OCI-LY1 (cell line): ENCODE measurements at regions not wholly inside any gene's neighbourhood (a gene's known extent, or its start where the extent isn't known, plus 50 kb on each side); places are given as distances from the start of the nearest gene placed in this dataset.

Experiments
- H2AFZ ChIP-seq: fragments of 200-600 bp; sonication (generic), shearing (Covaris generic); 2 replicates; pipeline ENCODE4 v1.6.0; 2014; ENCODE audit warnings: antibody characterized with exemption, mild to moderate bottlenecking, low read length
- H3F3A ChIP-seq: fragments of 200-600 bp; sonication (generic), shearing (Covaris generic); 2 replicates; pipeline ENCODE4 v1.6.0; 2014; ENCODE audit warnings: mild to moderate bottlenecking, antibody characterized with exemption, low read length, moderate library complexity; ENCODE audit not compliant: insufficient read depth
- H3K27ac ChIP-seq: fragments of 200-600 bp; sonication (generic); 2 replicates; pipeline ENCODE4 v1.5.1; 2014; ENCODE audit warnings: low read length, mixed run types, mild to moderate bottlenecking, low read depth; ENCODE audit not compliant: poor library complexity, severe bottlenecking
- H3K27me3 ChIP-seq: fragments of 200-600 bp; sonication (generic); 2 replicates; pipeline ENCODE4 v1.6.0; 2014; ENCODE audit warnings: antibody characterized with exemption, mild to moderate bottlenecking, low read length, moderate library complexity; ENCODE audit not compliant: insufficient read depth
- H3K36me3 ChIP-seq: fragments of 200-600 bp; sonication (generic); 2 replicates; pipeline ENCODE4 v1.6.1; 2014; ENCODE audit warnings: mild to moderate bottlenecking, antibody characterized with exemption, low read length, moderate library complexity, mixed read lengths; ENCODE audit not compliant: insufficient read depth
- H3K4me1 ChIP-seq: fragments of 200-600 bp; sonication (generic); 2 replicates; pipeline ENCODE4 v1.5.1; 2014; ENCODE audit warnings: mild to moderate bottlenecking, low read length, moderate library complexity; ENCODE audit not compliant: insufficient read depth, severe bottlenecking
- H3K4me2 ChIP-seq: fragments of 200-600 bp; sonication (generic), shearing (Covaris generic); 2 replicates; pipeline ENCODE4 v1.6.1; 2014; ENCODE audit warnings: low read length
- H3K4me3 ChIP-seq: fragments of 200-600 bp; sonication (generic); 2 replicates; pipeline ENCODE4 v1.5.1; 2014; ENCODE audit warnings: low read length, low read depth, mild to moderate bottlenecking, mixed read lengths; ENCODE audit not compliant: poor library complexity, severe bottlenecking
- H3K79me2 ChIP-seq: fragments of 200-600 bp; shearing (Covaris generic); 2 replicates; pipeline ENCODE4 v1.6.1; 2016; ENCODE audit warnings: mixed run types, low read length, mixed read lengths; ENCODE audit not compliant: insufficient read depth
- H3K9ac ChIP-seq: fragments of 200-600 bp; sonication (generic), shearing (Covaris generic); 2 replicates; pipeline ENCODE4 v1.6.1; 2014; ENCODE audit warnings: mild to moderate bottlenecking, low read length, mixed read lengths
- H3K9me2 ChIP-seq: fragments of 200-600 bp; sonication (generic), shearing (Covaris generic); 2 replicates; pipeline ENCODE4 v1.6.1; 2014; ENCODE audit warnings: low read depth, mild to moderate bottlenecking, low read length, mixed read lengths
- H3K9me3 ChIP-seq: fragments of 200-600 bp; shearing (Covaris generic); 2 replicates; pipeline ENCODE4 v1.6.1; 2014; ENCODE audit warnings: low read length, mixed read lengths
- H4K20me1 ChIP-seq: fragments of 200-600 bp; sonication (generic), shearing (Covaris generic); 2 replicates; pipeline ENCODE4 v1.6.0; 2016; ENCODE audit warnings: mild to moderate bottlenecking, low read length; ENCODE audit not compliant: insufficient read depth
- CTCF ChIP-seq: fragments of 200-600 bp; sonication (generic), shearing (Covaris generic); IDR thresholded peaks from 2 replicates; pipeline ENCODE4 v1.5.1; 2017; ENCODE audit warnings: mild to moderate bottlenecking, antibody characterized with exemption, low read length, moderate library complexity, mixed read lengths
- EZH2 ChIP-seq: fragments of 200-600 bp; sonication (generic), shearing (Covaris generic); IDR thresholded peaks from 2 replicates; pipeline ENCODE4 v1.8.0; 2017; ENCODE audit warnings: borderline replicate concordance, mixed run types, mild to moderate bottlenecking, antibody characterized with exemption, low read length, moderate library complexity, mixed read lengths

DNA sequence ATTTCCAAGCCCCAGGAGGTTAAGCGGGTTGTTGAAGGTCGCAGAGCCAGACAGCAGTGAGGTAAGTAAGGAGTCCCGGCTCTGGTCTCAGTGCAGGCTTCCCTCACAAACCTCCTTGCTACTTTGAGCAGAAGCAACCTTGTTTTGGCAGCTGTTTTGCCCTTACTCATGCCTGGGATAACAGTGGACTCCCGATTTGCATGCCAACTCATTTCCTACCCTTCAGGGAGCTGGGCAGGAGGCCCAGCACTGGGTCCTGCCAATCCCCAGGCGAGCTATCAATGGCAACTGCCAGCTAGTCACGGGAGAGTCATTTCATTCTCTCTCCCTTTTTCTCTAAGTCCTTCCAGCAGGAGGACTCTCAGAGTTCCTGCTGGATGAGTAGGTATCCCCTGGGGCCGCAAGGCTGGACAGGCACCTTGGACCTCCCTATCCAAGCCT is 72.0 kb upstream of the KSR1 start:
- Histone ChIP-seq H3K27me3 (no peaks in the 10 kb centered on the region; the same call in 1 of the 2 replicates), H3K9me3 (no peaks in the 10 kb centered on the region), H3K27ac (no peak overlapping the region), H3K9me2 (no peaks in the 10 kb centered on the region), H3K4me2 (no peak overlapping the region), H3K4me3 (no peak overlapping the region), H3K36me3 (no peaks in the 10 kb centered on the region), H3F3A (no peaks in the 10 kb centered on the region), H3K4me1 (no peaks in the 10 kb centered on the region), H2AFZ (no peak overlapping the region), H4K20me1 (no peaks in the 10 kb centered on the region), H3K79me2 (no peaks in the 10 kb centered on the region), H3K9ac (no peak overlapping the region)
- TF ChIP-seq EZH2 (no peak), CTCF (no peak)

- Histone ChIP-seq H3K4me2 (no peak overlapping the region), H3K9ac (no peak overlapping the region)
- TF ChIP-seq CTCF (no peak), EZH2 (no peak)
Measured at GRCh38 chr17:27384726-27385125, 71.5 kb upstream of the KSR1 start.

GRCh38 chr17:27385626-27386025 is 70.6 kb upstream of the KSR1 start:
- Histone ChIP-seq H3K9me3 (no peaks in the 10 kb centered on the region), H3K4me3 (no peak overlapping the region)
- TF ChIP-seq EZH2 (no peak), CTCF (no peak)

More at GRCh38 chr17:27384726-27385125, 71.5 kb upstream of the KSR1 start:
- H2AFZ ChIP-seq, result no peak overlapping the region
- no peaks in the 10 kb centered on the region for H3K9me3 ChIP-seq
- no peaks in the 10 kb centered on the region for H3K36me3 ChIP-seq
- H3K27me3 ChIP-seq, result no peaks in the 10 kb centered on the region; the same call in 1 of the 2 replicates
- no peaks in the 10 kb centered on the region for H3K79me2 ChIP-seq
- H3K9me2 ChIP-seq, result no peaks in the 10 kb centered on the region
- no peak overlapping the region for H3K4me3 ChIP-seq
- no peaks in the 10 kb centered on the region for H4K20me1 ChIP-seq
- H3K27ac ChIP-seq, result no peak overlapping the region
- H3F3A ChIP-seq, result no peaks in the 10 kb centered on the region
- H3K4me1 ChIP-seq, result no peaks in the 10 kb centered on the region

More at GRCh38 chr17:27385626-27386025, 70.6 kb upstream of the KSR1 start:
- Histone ChIP-seq H2AFZ (no peak overlapping the region), H4K20me1 (no peaks in the 10 kb centered on the region), H3K4me2 (no peak overlapping the region), H3K79me2 (no peaks in the 10 kb centered on the region), H3K4me1 (no peaks in the 10 kb centered on the region), H3K9ac (no peak overlapping the region), H3K9me2 (no peaks in the 10 kb centered on the region), H3F3A (no peaks in the 10 kb centered on the region), H3K27ac (no peak overlapping the region), H3K36me3 (no peaks in the 10 kb centered on the region), H3K27me3 (no peaks in the 10 kb centered on the region; the same call in 1 of the 2 replicates)
